ENCODE measurements at regions not wholly inside any gene's neighbourhood (a gene's known extent, or its start where the extent isn't known, plus 50 kb on each side); places are given as distances from the start of the nearest gene placed in this dataset.

- DNase-seq (ENCODE audit: low read depth in 2 of 3, low spot score in 2 of 3), result no peak
Observed at GRCh38 chrX:79511799-79512198, 144.7 kb upstream of the ITM2A start.

DNA sequence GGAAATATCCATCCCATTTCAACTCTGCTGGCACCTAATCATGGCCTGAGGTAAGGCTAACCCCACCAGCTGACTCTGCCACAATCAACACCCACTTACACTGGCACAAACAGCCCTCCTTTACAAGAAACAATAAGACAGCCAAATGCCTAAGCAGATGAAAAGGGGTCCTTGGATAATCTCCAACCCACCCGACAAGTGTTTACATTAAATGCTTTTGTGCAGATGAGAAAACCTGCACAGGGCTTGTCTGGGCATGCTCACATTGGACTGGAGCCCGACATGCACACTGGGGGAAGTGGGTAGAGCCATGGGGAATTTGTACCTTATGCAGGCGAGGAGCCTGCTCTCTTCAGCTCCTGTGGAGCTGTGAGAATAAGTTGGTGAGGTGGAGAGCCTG, 138.9 kb upstream of the ITM2A start:
- no peak for DNase-seq (ENCODE audit: low read depth in 2 of 3, low spot score in 2 of 3)

DNA sequence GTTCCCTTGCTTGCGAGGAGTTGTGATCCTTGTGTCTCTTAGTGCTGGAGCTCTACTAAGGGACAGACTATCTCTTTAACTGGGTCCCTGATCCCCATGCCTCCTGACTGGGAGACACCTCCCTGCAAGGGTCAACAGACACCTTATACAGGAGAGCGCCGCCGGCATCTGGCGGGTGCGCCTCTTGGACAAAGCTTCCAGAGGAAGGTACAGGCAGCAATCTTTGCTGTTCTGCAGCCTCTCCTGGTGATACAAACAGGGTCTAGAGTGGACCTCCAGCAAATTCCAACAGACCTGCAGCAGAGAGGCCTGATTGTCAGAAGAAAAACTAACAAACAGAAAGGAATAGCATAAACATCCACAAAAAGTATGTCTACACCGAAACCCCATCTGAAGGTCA, 115.6 kb upstream of the ITM2A start:
- DNase-seq (ENCODE audit: low read depth in 2 of 3, low spot score in 2 of 3), result no peak

- no peak for DNase-seq (ENCODE audit: low read depth in 2 of 3, low spot score in 2 of 3)
Observed at GRCh38 chrX:79477691-79478090, 110.6 kb upstream of the ITM2A start.

DNA sequence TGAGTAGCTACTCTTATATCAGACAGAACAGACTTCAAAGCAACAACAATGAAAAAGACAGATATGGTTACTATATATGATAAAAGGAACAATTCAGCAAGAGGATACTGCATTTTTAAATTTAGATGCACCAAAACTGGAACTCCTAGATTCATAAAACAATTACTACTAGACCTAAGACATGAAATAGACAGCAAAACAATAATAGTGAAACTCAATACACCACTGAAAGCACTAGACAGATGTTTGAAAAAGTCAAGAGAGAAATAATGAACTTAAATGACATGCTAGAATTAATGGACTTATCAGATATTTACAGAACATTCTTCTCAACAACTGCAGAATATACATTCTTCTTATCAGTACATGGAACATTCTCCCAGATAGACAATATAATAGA, 99.5 kb upstream of the ITM2A start:
- no peak for DNase-seq (ENCODE audit: low read depth in 2 of 3, low spot score in 2 of 3)

DNA sequence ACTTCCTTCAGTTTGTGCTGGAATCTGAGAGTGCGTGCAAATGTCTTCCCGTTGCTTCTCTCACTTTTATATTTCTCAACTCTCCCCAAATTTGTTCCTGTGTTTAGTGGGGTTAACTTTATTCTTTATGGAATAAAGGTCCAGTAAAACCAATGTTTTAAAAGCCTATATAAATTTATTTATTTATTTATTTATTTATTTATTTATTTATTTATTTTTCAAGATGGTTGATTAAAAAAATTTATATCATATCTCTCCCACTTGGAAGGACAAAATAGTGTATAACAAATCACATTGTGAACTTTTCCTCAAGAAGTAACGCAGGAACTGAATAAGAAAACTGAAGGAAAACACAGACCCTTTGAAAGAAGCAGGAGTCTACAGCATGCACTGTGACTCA, 95.3 kb upstream of the ITM2A start:
- DNase-seq (ENCODE audit: low read depth in 2 of 3, low spot score in 2 of 3), result no peak

- peak in 1 of 3 donors; percentile 41 for DNase-seq (ENCODE audit: low read depth in 2 of 3, low spot score in 2 of 3)
Observed at GRCh38 chrX:79456593-79456992, 89.5 kb upstream of the ITM2A start.

DNA sequence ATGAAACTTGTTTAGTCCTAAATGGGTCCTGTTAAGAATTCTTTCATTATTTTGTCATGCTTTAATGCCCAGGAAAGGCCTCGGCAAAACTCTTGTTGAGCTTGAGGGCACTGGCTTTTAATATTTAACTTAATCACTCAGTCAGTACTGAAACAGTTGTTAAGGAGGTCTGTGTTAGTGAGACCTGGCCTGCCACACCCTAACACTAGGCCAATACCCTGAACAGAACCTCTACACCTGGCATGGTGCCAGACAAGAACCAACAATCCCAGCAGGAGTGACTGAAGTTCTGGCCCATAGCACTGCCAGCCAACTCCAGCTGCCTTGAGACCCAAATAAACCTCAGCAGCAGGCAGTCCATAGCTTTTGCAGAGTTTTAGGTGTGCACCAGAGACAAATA, 85.7 kb upstream of the ITM2A start:
- no peak for DNase-seq (ENCODE audit: low read depth in 2 of 3, low spot score in 2 of 3)

DNA sequence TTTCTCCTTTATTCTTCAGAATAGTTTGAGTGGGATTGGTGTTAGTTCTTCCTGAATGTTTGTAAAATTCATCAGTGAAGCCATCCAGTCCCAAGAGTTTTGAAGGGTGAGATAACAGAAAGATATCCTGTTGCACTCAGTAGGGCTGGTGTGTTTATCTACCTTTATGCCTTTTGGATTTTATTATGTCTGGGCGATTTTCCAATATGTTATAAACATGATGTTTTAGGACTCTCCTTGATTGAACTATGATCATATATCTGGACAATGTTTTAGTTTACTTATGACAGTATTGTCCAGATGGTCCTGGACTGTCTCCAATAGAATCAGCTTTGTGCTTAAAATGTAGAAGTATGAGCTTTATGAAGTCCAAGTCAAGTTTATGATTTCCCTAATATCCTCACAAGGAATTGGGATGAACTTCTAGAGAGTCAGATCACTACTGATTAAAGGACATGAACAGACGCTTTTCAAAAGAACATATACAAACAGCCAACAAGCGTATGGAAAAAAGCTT, 77.6 kb upstream of the ITM2A start:
- DNase-seq (ENCODE audit: low read depth in 2 of 3, low spot score in 2 of 3), result no peak

- DNase-seq (ENCODE audit: low read depth in 2 of 3, low spot score in 2 of 3), result no peak
Observed at GRCh38 chrX:79443121-79443520, 76.0 kb upstream of the ITM2A start.

DNA sequence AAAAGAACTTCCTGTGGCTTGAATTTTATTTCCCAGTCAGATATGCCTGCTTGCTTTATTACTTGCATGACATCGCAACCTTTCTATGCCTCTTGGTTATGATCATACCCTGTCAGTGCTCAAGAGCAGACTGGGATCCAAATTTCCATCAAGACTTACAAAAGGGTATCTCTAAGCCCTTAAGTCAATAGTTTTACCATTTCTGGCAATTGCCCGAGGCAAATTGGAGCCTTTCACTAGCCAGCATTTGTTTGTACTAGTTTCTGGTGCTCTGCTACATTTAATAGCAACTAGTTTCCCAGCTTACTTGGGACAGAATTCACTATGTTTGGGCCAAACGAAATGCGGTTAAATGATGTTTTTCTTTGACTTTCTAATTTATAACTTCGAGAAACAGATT, 73.2 kb upstream of the ITM2A start:
- DNase-seq (ENCODE audit: low read depth in 2 of 3, low spot score in 2 of 3), result no peak
